LNCaP clone FGC (cell line): ENCODE measurements at regions not wholly inside any gene's neighbourhood (a gene's known extent, or its start where the extent isn't known, plus 50 kb on each side); places are given as distances from the start of the nearest gene placed in this dataset.

Experiments
- DNase-seq: peaks from one replicate; pipeline ENCODE4 v3.0.0-alpha.2; 2011; ENCODE audit warnings: low read depth
- H3K4me3 ChIP-seq: 2 replicates; pipeline ENCODE4 v1.5.1; 2011; ENCODE audit warnings: mild to moderate bottlenecking, low read depth, low read length, control low read depth
- CTCF ChIP-seq: IDR thresholded peaks from 2 replicates; pipeline ENCODE4 v1.5.1; 2012; ENCODE audit warnings: mild to moderate bottlenecking; ENCODE audit not compliant: control insufficient read depth, insufficient read depth; ENCODE audit errors: extremely low read depth

DNA sequence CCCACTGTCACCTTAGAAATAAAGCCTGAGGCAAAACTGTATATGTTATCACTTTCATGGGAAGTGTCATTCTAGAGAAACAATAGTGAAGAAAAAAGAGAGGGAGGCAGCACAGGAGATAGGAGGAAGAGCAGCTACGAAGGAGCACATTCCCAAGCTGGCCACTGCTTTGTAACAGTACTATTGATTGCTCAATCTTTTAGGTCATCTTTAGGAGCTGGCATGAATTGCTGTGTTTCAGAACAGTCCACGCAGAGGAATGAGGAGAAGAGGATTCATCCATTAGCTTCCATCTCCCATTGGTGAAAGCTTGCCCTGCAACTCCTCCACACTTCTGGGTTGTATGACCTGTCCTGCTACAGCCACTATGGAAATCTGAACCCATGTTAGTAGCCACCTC lies 372.5 kb upstream of the DDHD1 start:
- H3K4me3 ChIP-seq: no peak overlapping the region
- DNase-seq: no peak
- TF ChIP-seq CTCF: no peak

DNA sequence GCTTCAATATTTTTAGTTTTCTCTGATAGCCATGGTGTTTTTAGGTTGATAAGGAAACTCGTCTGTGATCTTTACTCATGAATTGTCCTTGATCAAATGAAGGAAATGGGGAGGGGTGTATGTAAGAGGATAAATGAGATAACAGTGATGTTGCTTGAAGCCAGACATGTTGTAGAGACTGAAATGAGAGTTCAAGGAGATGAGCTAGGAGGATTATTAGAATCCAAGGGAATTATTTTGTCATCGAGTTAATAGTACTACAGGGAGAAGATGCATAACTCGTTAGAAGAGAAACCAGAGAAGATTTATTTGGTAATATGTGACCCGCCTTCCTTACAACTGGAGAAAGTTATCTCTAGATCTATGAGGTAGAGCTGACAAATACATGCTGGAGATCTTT lies 371.3 kb upstream of the DDHD1 start:
- no peak for TF ChIP-seq CTCF
- H3K4me3 ChIP-seq: no peak overlapping the region
- no peak for DNase-seq

DNA sequence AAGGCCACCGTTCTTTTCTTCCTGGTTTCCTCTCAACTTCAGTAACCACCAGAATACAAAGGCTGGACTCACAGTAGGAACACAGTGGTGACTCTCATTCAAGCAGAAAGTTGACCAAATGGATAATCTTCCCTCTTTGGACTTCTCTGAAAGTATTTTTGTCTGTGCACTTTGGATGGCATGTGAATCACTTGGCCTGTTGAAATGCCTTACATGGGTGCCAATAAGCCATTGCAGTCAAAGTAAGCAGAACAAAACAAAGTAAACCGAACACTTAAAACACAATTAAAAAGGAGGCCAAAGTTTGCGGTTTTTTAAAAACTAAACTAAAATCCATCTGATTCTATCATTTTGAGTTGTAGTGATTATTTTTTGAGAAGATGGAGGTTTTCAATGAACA lies 370.1 kb upstream of the DDHD1 start:
- no peak for TF ChIP-seq CTCF
- H3K4me3 ChIP-seq: no peak overlapping the region
- DNase-seq: no peak

- no peak for DNase-seq
- no peak for TF ChIP-seq CTCF
- no peak overlapping the region for H3K4me3 ChIP-seq
Measured at GRCh38 chr14:53520078-53520928, 367.2 kb upstream of the DDHD1 start.

- H3K4me3 ChIP-seq: no peak overlapping the region
- no peak for DNase-seq
Measured at GRCh38 chr14:53519137-53519536, 366.0 kb upstream of the DDHD1 start.

DNA sequence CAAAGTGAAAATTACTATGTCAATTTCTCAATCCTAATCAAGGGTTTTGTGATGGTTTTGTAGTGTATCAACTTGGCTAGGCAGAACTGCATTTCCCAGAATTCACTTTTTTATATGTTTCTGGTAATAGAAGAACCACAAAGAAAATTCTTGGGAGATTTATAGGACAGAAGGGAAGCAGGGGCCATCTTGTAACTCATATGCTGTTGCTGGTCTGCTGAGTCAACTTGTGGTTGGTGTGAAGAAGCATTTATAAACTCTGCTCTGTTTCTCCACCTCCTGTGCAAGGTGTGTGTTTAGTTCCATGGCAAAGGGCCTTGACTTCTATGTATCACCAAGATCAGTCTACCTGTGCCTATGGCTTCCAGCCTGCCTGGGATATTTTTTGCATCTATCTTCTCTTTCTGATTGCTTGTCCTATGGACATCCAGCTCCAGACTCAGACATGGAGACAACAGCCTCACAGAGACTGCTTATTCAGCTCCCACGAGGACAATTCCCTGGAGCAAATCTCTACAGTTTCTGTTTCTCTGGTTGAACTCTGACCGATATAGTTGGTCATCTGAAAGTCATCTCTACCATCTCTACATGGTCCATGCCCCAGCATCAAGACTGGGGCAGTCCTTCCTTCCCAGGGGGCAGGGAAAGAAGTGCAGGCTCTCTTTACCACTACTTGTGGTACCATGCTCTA lies 364.3 kb upstream of the DDHD1 start:
- no peak overlapping the region for H3K4me3 ChIP-seq
- TF ChIP-seq CTCF: no peak
- no peak for DNase-seq

More at GRCh38 chr14:53519137-53519536, 366.0 kb upstream of the DDHD1 start:
- TF ChIP-seq CTCF: no peak
